GM23338 (cell line): ENCODE measurements at regions not wholly inside any gene's neighbourhood (a gene's known extent, or its start where the extent isn't known, plus 50 kb on each side); places are given as distances from the start of the nearest gene placed in this dataset.

Experiments used
- ATAC-seq: fragments of 200-7000 bp; cut with Tn5 transposase; 3 replicates; pipeline ENCODE4 v1.9.1; 2020
- DNase-seq: peaks from one replicate; pipeline ENCODE4 v3.0.0-alpha.2; 2015; ENCODE audit warnings: low spot score
- H2AFZ ChIP-seq: fragments of 200-600 bp; sonication (generic); 2 replicates; pipeline ENCODE4 v1.8.0; 2016; ENCODE audit warnings: antibody characterized with exemption, mild to moderate bottlenecking, moderate library complexity
- H3F3A ChIP-seq: fragments of 200-600 bp; sonication (generic); replicated peaks from 2 replicates; pipeline ENCODE4 v1.8.0; 2017; ENCODE audit warnings: antibody characterized with exemption, mixed run types, low read depth
- H3K27ac ChIP-seq: fragments of 200-600 bp; sonication (generic); 2 replicates; pipeline ENCODE4 v1.6.1; 2016; ENCODE audit warnings: low read depth
- H3K27me3 ChIP-seq: fragments of 200-600 bp; sonication (generic); 2 replicates; pipeline ENCODE4 v1.8.0; 2016; ENCODE audit warnings: mild to moderate bottlenecking, mixed run types, moderate library complexity; ENCODE audit not compliant: insufficient read depth
- H3K36me3 ChIP-seq: fragments of 200-600 bp; sonication (generic); 2 replicates; pipeline ENCODE4 v1.8.0; 2016; ENCODE audit warnings: mild to moderate bottlenecking; ENCODE audit not compliant: insufficient read depth
- H3K4me1 ChIP-seq: fragments of 200-600 bp; sonication (generic); 2 replicates; pipeline ENCODE4 v1.8.0; 2016; ENCODE audit warnings: mild to moderate bottlenecking, moderate library complexity; ENCODE audit not compliant: insufficient read depth
- H3K4me2 ChIP-seq: fragments of 200-600 bp; sonication (generic); 2 replicates; pipeline ENCODE4 v1.7.1; 2017; ENCODE audit warnings: mixed run types
- H3K4me3 ChIP-seq: fragments of 200-600 bp; sonication (generic); 2 replicates; pipeline ENCODE4 v1.6.1; 2016; ENCODE audit warnings: mixed run types
- H3K79me2 ChIP-seq: fragments of 200-600 bp; sonication (generic); replicated peaks from 2 replicates; pipeline ENCODE4 v1.8.0; 2017; ENCODE audit warnings: mild to moderate bottlenecking; ENCODE audit not compliant: insufficient read depth
- H3K9me2 ChIP-seq: fragments of 200-600 bp; sonication (generic); 2 replicates; pipeline ENCODE4 v1.8.0; 2017; ENCODE audit not compliant: insufficient read depth
- H4K20me1 ChIP-seq: fragments of 200-600 bp; sonication (generic); replicated peaks from 2 replicates; pipeline ENCODE4 v1.8.0; 2017; ENCODE audit warnings: mild to moderate bottlenecking; ENCODE audit not compliant: insufficient read depth
- H3K27ac Mint-ChIP-seq: 2 replicates; pipeline ENCODE4 v1.8.0; 2020; ENCODE audit warnings: inconsistent platforms, mild to moderate bottlenecking, moderate library complexity, mixed read lengths
- H3K27me3 Mint-ChIP-seq: 3 replicates; pipeline ENCODE4 v1.8.0; 2022; ENCODE audit warnings: low read depth, mild to moderate bottlenecking, moderate library complexity, mixed read lengths, inconsistent platforms; ENCODE audit not compliant: insufficient read depth, poor library complexity
- H3K36me3 Mint-ChIP-seq: 3 replicates; pipeline ENCODE4 v1.8.0; 2021; ENCODE audit warnings: low read depth, mild to moderate bottlenecking, inconsistent platforms, moderate library complexity, mixed read lengths
- H3K4me1 Mint-ChIP-seq: 3 replicates; pipeline ENCODE4 v1.8.0; 2020; ENCODE audit warnings: mild to moderate bottlenecking, inconsistent platforms, mixed read lengths
- H3K4me3 Mint-ChIP-seq: 3 replicates; pipeline ENCODE4 v1.8.0; 2021; ENCODE audit warnings: moderate library complexity, mild to moderate bottlenecking, inconsistent platforms, mixed read lengths
- H3K9me3 Mint-ChIP-seq: 3 replicates; pipeline ENCODE4 v1.8.0; 2020; ENCODE audit warnings: moderate library complexity, mild to moderate bottlenecking, inconsistent platforms, mixed read lengths
- CREB1 ChIP-seq: fragments of 250-450 bp; sonication (Bioruptor Pico); IDR thresholded peaks from 2 replicates; pipeline ENCODE4 v1.5.0; 2020; ENCODE audit warnings: low read depth, mild to moderate bottlenecking, moderate library complexity
- CTCF ChIP-seq, 2 experiments: fragments of 200-600 bp in 1 of 2; sonication (generic) in 1 of 2; conservative IDR thresholded peaks; 2 replicates each; pipeline versions ENCODE4 v1.5.1 to v1.6.1; 2016 to 2017; ENCODE audit warnings: antibody characterized with exemption in 2 of 2, low read depth in 2 of 2, mild to moderate bottlenecking in 2 of 2, moderate library complexity in 1 of 2
- ETS1 ChIP-seq: IDR thresholded peaks from 2 replicates; pipeline ENCODE4 v1.6.1; 2016; ENCODE audit warnings: antibody characterized with exemption
- EZH2 ChIP-seq: fragments of 200-600 bp; sonication (generic); IDR thresholded peaks from one replicate; pipeline ENCODE4 v1.8.0; 2017; ENCODE audit warnings: antibody characterized with exemption, mild to moderate bottlenecking, low read depth; ENCODE audit not compliant: unreplicated experiment
- EZH2phosphoT487 ChIP-seq: fragments of 200-600 bp; sonication (generic); IDR thresholded peaks from one replicate; pipeline ENCODE4 v1.8.1; 2018; ENCODE audit warnings: antibody characterized with exemption; ENCODE audit not compliant: unreplicated experiment
- JUNB ChIP-seq: IDR thresholded peaks from one replicate; pipeline ENCODE4 v1.6.1; 2016; ENCODE audit warnings: antibody characterized with exemption; ENCODE audit not compliant: unreplicated experiment
- NANOG ChIP-seq: IDR thresholded peaks from 2 replicates; pipeline ENCODE4 v1.6.1; 2016; ENCODE audit warnings: antibody characterized with exemption, borderline replicate concordance
- POLR2AphosphoS5 ChIP-seq: IDR thresholded peaks from 2 replicates; pipeline ENCODE4 v1.6.1; 2016; ENCODE audit warnings: antibody characterized with exemption, low read depth
- REST ChIP-seq: IDR thresholded peaks from one replicate; pipeline ENCODE4 v1.6.1; 2018; ENCODE audit warnings: antibody characterized with exemption; ENCODE audit not compliant: unreplicated experiment
- STAT1 ChIP-seq: IDR thresholded peaks from one replicate; pipeline ENCODE4 v1.6.1; 2016; ENCODE audit warnings: antibody characterized with exemption; ENCODE audit not compliant: unreplicated experiment
- ZNF114 ChIP-seq: fragments of 250-450 bp; sonication (Bioruptor Pico); IDR thresholded peaks from 2 replicates; pipeline ENCODE4 v1.5.0; 2020; ENCODE audit warnings: mild to moderate bottlenecking, moderate library complexity
- ZNF331 ChIP-seq: fragments of 250-450 bp; sonication (Bioruptor Pico); IDR thresholded peaks from 2 replicates; pipeline ENCODE4 v1.5.0; 2020; ENCODE audit warnings: low read depth, mild to moderate bottlenecking, moderate library complexity
- ZNF462 ChIP-seq: fragments of 250-450 bp; sonication (Bioruptor Pico); IDR thresholded peaks from 2 replicates; pipeline ENCODE4 v1.5.0; 2020; ENCODE audit warnings: mild to moderate bottlenecking, moderate library complexity

GRCh38 chr9:106615118-106615889, 247.7 kb upstream of the ZNF462 start:
- Histone ChIP-seq H3K9me2 (no peaks in the 10 kb centered on the region), H2AFZ (no peak overlapping the region), H3K4me1 (peaks cover 9% of the 10 kb centered on the region; the same call in 1 of the 2 replicates), H4K20me1 (no peaks in the 10 kb centered on the region), H3F3A (no peaks in the 10 kb centered on the region), H3K79me2 (no peaks in the 10 kb centered on the region), H3K4me3 (no peak overlapping the region), H3K36me3 (no peaks in the 10 kb centered on the region), H3K4me2 (no peak overlapping the region), H3K27me3 (no peaks in the 10 kb centered on the region), H3K27ac (no peak overlapping the region)
- ATAC-seq: no peak
- Mint-ChIP-seq H3K9me3 (no peaks in the 10 kb centered on the region), H3K36me3 (no peaks in the 10 kb centered on the region; the same call in 2 of the 3 replicates), H3K27me3 (no peaks in the 10 kb centered on the region), H3K4me1 (peaks cover 19% of the 10 kb centered on the region), H3K27ac (no peak overlapping the region), H3K4me3 (no peak overlapping the region)
- no peak for TF ChIP-seq POLR2AphosphoS5
- TF ChIP-seq EZH2: no peak
- no peak for TF ChIP-seq ZNF114
- TF ChIP-seq NANOG: no peak
- no peak for TF ChIP-seq ETS1
- no peak for TF ChIP-seq CTCF (conservative IDR thresholded peaks at IDR 0.05; ENCODE audit: low read depth in 2 of 2)
- no peak for TF ChIP-seq ZNF462 (CRISPR knock-in tag)
- TF ChIP-seq ZNF331 (CRISPR knock-in tag): no peak
- TF ChIP-seq EZH2phosphoT487: no peak
- TF ChIP-seq CREB1: no peak
- TF ChIP-seq JUNB: no peak
- TF ChIP-seq STAT1: no peak
- TF ChIP-seq REST: no peak
- DNase-seq: no peak
